Activated T-cell treated with anti-CD3 and anti-CD28 coated beads, Interleukin-2, amount 50 U/mL, for 24 hours (primary cell): ENCODE measurements at regions not wholly inside any gene's neighbourhood (a gene's known extent, or its start where the extent isn't known, plus 50 kb on each side); places are given as distances from the start of the nearest gene placed in this dataset.
A peak's percentile ranks its signal among the peaks of the same experiment; 100 is the strongest.

ENCODE experiments used
- DNase-seq: peaks from one replicate; pipeline ENCODE4 v3.0.0-alpha.2; 2020
- H3K27ac Mint-ChIP-seq: 2 replicates; pipeline ENCODE4 v1.8.0; 2020; ENCODE audit warnings: mild to moderate bottlenecking, mixed read lengths
- H3K27me3 Mint-ChIP-seq: 2 replicates; pipeline ENCODE4 v1.8.0; 2020; ENCODE audit warnings: mixed read lengths
- H3K36me3 Mint-ChIP-seq: 2 replicates; pipeline ENCODE4 v1.8.0; 2020; ENCODE audit warnings: low read depth, mixed read lengths
- H3K4me1 Mint-ChIP-seq: 2 replicates; pipeline ENCODE4 v1.8.0; 2020; ENCODE audit warnings: low read depth, mixed read lengths
- H3K4me3 Mint-ChIP-seq: 2 replicates; pipeline ENCODE4 v1.8.0; 2020; ENCODE audit warnings: mild to moderate bottlenecking, moderate library complexity, mixed read lengths
- H3K9me3 Mint-ChIP-seq: 2 replicates; pipeline ENCODE4 v1.8.0; 2020; ENCODE audit warnings: mixed read lengths

DNA sequence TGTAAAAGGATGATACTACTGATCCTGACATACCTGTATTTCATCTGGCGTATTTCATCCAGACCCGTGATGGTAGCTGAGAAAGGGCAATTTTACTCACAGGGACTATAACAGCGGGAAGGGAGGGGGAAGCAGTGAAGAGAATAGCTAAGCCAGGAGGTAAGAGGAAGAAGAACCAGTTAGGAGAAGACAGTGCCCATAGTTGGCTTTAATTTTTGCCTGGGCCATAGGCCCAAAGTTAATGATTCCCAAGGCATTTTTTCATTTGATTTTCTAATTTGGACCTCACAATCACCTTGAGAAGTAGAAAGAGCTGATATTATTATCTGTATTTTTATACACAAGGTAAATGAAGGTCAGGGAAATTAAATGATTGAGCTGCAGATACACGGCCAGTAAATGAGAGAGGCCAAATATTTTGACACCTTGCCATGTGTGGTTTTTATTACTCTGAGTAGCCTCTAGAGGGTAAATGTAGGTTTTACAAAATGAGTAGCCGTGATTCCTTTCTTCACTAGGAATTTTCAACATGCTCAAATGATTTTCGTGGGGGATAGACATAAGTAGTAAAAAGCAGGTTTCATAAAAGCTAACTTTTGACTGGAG lies 382.2 kb downstream of the FUT8 start:
- DNase-seq: no peak
- H3K4me1 Mint-ChIP-seq: no peaks in the 10 kb centered on the region
- H3K27ac Mint-ChIP-seq: no peak overlapping the region
- H3K9me3 Mint-ChIP-seq: no peaks in the 10 kb centered on the region
- H3K4me3 Mint-ChIP-seq: no peak overlapping the region
- no peaks in the 10 kb centered on the region for H3K27me3 Mint-ChIP-seq
- no peaks in the 10 kb centered on the region for H3K36me3 Mint-ChIP-seq

DNA sequence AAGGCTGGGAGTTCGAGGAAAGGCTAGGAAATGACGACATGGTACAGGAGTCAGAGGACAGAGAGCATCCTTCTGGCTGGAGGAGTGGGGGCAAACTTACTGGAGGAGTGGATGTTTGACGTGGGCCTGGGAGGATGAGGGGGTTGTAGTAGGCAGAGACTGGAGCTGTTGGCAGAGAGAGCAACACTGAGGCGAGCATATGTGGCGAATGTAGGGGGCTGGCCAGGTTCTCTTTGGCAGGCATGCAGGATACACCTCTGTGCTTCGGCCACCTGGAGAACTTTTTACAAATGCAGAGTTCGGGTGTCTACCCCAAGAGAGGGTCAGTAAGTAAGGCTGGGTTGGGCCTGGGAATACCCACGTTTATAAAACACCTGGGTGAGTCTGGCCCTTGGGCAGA lies 385.7 kb downstream of the FUT8 start:
- Mint-ChIP-seq H3K27ac (no peak overlapping the region), H3K36me3 (no peaks in the 10 kb centered on the region), H3K4me1 (no peaks in the 10 kb centered on the region), H3K9me3 (no peaks in the 10 kb centered on the region), H3K27me3 (no peaks in the 10 kb centered on the region), H3K4me3 (no peak overlapping the region)
- DNase-seq: no peak

DNA sequence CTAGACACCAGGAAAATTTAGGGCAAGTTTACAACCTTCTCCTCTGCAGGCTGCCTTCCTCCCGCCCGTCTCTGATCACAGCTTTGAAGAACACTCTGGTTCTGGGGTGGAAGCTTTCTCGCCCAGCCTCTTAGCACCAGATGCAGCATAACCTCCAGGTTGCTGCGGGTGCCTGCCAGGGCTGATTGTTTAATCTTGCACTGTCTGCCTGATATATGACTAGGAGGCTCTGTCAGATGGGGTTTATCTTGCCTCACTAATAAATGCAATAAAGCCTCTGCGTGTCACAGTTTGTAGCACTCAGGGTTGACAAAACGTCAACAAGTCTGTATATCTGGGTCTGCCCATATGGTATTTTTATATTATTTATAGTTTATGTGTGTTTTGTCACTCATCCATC lies 388.2 kb downstream of the FUT8 start:
- no peaks in the 10 kb centered on the region for H3K27me3 Mint-ChIP-seq
- H3K9me3 Mint-ChIP-seq: no peaks in the 10 kb centered on the region
- no peak for DNase-seq
- H3K36me3 Mint-ChIP-seq: no peaks in the 10 kb centered on the region
- no peaks in the 10 kb centered on the region for H3K4me1 Mint-ChIP-seq
- no peak overlapping the region for H3K27ac Mint-ChIP-seq
- no peak overlapping the region for H3K4me3 Mint-ChIP-seq

DNA sequence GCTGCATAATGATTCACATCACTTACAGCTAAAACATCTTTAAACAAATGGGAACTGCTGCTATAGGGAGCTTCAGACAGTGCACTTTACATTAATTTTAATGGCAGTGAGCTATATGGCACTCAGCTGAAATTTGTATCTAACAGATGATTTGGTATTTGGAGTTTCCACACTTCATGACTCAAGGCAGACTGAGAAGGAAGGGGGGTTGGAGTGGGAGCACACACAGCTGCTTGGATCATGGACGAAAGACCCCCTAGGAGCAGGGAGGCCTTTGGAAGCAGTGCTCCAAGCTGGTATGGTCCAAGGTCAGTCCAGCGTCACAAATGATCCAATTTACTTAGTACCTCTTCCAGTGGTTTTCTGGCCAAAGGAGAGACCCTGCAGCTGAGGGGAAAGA lies 389.7 kb downstream of the FUT8 start:
- Mint-ChIP-seq H3K4me1 (no peaks in the 10 kb centered on the region), H3K27ac (no peak overlapping the region), H3K27me3 (no peaks in the 10 kb centered on the region), H3K9me3 (no peaks in the 10 kb centered on the region), H3K36me3 (no peaks in the 10 kb centered on the region), H3K4me3 (no peak overlapping the region)
- DNase-seq: no peak

DNA sequence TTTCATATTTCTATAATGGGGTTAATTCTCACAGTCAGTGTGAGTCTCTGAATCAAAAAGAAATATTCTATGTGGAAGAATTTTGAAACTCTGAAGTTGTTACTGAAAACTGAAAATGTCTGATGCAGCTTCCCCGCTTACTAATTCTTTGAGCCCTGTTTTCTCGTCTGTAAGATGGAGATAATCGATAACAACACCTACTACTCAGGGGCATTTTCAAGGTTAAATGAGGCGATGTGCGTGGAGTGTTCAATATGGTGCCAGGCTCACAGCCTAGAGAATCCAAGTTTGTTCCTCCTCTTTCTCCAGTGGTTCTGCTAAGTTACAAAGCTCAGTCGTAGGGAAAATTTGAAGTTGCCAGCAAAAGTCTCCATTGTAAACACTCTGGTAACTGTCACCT lies 391.4 kb downstream of the FUT8 start:
- DNase-seq: no peak
- Mint-ChIP-seq H3K36me3 (no peaks in the 10 kb centered on the region), H3K27ac (peak overlapping the region; percentile 40), H3K9me3 (no peaks in the 10 kb centered on the region), H3K4me3 (no peak overlapping the region), H3K27me3 (no peaks in the 10 kb centered on the region), H3K4me1 (no peaks in the 10 kb centered on the region)

DNA sequence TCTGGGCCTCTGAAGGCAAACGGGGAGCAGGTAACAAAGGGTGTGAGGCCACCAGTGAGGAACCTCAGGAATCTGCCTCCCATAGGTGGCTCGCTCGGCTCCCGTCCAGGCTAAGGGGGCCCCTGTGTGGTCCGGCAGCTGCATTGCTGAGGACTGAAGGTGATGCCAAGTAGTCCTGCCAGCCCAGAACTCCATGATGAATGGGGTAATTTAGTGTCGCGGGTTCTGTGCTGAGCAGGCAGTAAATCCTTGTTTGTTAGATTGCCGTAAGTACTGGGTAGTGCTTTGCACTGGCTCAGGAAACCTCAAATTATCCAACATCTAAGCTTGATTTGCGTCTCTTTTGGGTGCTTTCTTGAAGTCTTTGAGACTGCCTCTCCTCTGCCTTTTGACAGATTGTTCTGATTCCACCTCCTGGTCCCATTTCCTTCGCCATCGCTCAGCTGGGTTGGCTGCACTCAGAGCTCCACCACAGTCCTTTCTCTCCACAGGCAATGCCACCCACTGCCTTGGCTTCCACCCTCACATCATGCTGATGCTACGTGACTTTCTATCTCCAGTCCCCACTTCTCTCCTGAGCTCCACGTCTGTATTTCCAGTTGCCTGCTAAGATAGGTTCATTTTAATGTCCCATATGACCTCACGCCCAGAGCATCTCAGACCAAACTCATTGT lies 392.0 kb downstream of the FUT8 start:
- H3K4me1 Mint-ChIP-seq: no peaks in the 10 kb centered on the region
- no peaks in the 10 kb centered on the region for H3K9me3 Mint-ChIP-seq
- no peak overlapping the region for H3K27ac Mint-ChIP-seq
- DNase-seq: no peak
- no peaks in the 10 kb centered on the region for H3K27me3 Mint-ChIP-seq
- H3K4me3 Mint-ChIP-seq: no peak overlapping the region
- no peaks in the 10 kb centered on the region for H3K36me3 Mint-ChIP-seq

DNA sequence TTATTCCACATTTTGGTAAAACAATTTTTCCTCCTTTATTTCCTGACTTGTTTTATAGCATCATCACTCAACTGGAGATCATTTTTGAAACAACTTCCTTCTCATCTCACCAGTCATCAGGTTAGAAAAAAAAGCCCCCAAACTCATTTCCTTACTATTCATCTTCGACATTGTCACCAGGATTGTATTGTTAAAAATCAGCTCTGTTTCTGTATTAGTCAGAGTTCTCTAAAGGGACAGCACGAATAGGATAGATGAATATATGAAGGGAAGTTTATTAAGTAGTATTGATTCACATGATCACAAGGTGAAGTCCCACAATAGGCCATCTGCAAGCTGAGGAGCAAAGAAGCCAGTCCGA lies 392.6 kb downstream of the FUT8 start:
- DNase-seq: no peak
- Mint-ChIP-seq H3K36me3 (no peaks in the 10 kb centered on the region), H3K4me1 (no peaks in the 10 kb centered on the region), H3K27ac (no peak overlapping the region), H3K27me3 (no peaks in the 10 kb centered on the region), H3K9me3 (no peaks in the 10 kb centered on the region), H3K4me3 (no peak overlapping the region)

DNA sequence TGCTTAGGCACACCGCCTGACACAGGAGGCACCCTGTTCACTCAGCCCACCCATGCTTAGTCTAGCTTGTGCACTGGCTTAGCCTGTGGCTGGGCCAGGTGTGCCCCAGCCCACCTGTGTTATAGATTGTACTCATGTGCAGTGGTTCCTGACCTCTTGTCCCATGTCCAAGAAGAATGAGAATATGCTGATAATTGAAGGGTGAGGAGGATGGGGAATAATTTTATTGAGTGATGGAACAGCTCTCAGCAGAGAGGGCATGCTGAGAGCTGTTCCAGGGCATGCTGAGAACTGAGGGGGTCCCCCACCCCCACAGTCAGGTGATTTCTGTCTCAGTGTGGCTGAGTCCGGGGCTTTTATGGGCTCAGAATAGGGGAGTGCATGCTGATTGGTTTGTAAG lies 395.9 kb downstream of the FUT8 start:
- H3K9me3 Mint-ChIP-seq: no peaks in the 10 kb centered on the region
- H3K4me1 Mint-ChIP-seq: no peaks in the 10 kb centered on the region
- H3K27ac Mint-ChIP-seq: no peak overlapping the region
- DNase-seq: no peak
- no peak overlapping the region for H3K4me3 Mint-ChIP-seq
- H3K36me3 Mint-ChIP-seq: no peaks in the 10 kb centered on the region
- H3K27me3 Mint-ChIP-seq: no peaks in the 10 kb centered on the region

DNA sequence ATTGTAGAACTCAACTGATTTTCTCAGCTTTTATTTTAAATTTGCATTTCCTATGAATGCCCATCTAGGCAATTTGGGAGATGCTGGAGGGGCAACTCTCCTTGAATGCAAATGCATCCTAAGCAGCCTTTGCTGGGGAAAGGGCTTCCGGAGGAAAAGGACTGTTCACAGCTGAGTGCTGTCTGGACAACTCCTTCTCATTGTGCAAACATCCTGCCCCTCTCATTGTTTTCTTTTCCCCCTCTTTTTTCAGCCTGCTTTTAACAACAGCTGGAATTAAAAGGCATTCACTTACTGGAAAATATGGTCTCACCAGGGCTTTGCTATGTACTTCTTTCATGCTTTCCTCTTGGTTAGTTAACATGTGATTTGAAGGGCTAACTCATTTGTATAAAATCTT lies 397.8 kb downstream of the FUT8 start:
- no peaks in the 10 kb centered on the region for H3K9me3 Mint-ChIP-seq
- DNase-seq: no peak
- H3K4me1 Mint-ChIP-seq: no peaks in the 10 kb centered on the region
- no peak overlapping the region for H3K27ac Mint-ChIP-seq
- no peak overlapping the region for H3K4me3 Mint-ChIP-seq
- no peaks in the 10 kb centered on the region for H3K27me3 Mint-ChIP-seq
- no peaks in the 10 kb centered on the region for H3K36me3 Mint-ChIP-seq

DNA sequence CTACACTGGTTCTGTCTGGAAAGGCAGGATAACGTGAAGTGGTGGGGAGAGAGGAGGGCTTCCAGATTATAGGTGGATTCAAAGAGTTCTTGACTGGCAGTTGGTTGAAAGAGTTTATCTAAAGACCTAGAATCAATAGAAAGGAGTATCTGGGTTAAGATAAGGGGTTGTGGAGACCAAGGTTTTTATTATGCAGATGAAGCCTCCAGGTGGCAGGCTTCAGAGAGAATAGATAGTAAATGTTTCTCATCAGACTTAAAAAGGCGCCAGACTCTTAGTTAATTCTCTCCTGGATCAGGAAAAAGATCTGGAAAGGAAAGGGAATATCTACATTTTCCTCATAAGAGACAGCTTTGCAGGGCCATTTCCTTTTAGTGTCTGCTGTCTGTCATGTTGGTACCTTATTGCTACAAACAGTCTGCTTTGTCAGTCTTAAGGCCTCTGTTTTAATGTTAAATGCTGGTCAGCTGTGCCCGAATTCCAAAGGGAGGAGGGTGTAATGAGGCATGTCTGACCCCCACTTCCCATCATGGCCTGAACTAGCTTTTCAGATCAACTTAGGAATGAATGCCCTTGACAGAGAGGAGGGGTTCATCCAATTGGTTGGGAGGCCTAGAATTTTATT lies 401.3 kb downstream of the FUT8 start:
- H3K4me3 Mint-ChIP-seq: no peak overlapping the region

DNA sequence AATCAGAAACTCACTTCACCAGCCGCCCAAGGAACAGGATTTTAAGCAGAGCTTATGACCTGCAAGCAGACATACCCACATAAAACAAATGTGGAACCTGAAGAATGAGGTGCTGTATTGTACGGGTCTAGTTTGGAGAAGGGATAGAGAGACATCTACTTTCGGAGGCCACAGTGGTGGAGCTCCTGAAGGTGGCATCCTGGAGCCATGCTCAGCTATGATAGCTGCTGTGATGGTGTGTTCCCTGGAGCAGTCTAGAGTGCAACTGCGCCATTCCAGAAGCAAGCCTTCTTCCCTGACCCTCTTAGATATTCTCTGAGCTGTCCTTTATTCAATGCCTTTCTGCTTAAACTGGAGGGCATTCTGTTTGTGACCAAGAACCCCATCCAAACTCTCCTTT lies 402.6 kb downstream of the FUT8 start:
- Mint-ChIP-seq H3K36me3 (no peaks in the 10 kb centered on the region), H3K4me1 (no peaks in the 10 kb centered on the region), H3K27ac (no peak overlapping the region), H3K4me3 (no peak overlapping the region), H3K9me3 (no peaks in the 10 kb centered on the region), H3K27me3 (no peaks in the 10 kb centered on the region)
- no peak for DNase-seq

More for the DNA sequence above, 401.3 kb downstream of the FUT8 start:
- Mint-ChIP-seq H3K9me3 (no peaks in the 10 kb centered on the region), H3K27me3 (no peaks in the 10 kb centered on the region), H3K36me3 (no peaks in the 10 kb centered on the region), H3K4me1 (no peaks in the 10 kb centered on the region), H3K27ac (no peak overlapping the region)
- no peak for DNase-seq

DNA sequence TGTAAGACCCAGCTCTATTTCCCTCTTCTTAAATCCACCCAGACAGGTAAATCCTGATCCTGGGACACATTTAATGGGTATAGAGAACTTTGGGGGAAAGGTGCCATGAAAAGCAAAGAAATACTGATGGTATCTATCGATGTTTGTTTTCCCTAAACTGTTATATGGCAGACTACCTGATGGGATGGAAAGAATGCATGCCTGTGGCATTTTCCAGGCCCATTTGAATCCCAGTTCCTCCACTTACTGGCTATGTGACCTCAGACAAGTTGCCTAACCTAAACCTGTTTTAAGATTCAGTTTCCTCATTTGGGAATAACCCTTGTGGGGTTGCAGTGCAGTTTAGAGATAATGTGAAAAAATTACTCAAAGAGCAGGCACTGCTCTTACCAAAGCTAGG lies 404.5 kb downstream of the FUT8 start:
- H3K27me3 Mint-ChIP-seq: no peaks in the 10 kb centered on the region
- H3K27ac Mint-ChIP-seq: no peak overlapping the region
- DNase-seq: no peak
- H3K36me3 Mint-ChIP-seq: no peaks in the 10 kb centered on the region
- no peaks in the 10 kb centered on the region for H3K4me1 Mint-ChIP-seq
- no peaks in the 10 kb centered on the region for H3K9me3 Mint-ChIP-seq
- no peak overlapping the region for H3K4me3 Mint-ChIP-seq

DNA sequence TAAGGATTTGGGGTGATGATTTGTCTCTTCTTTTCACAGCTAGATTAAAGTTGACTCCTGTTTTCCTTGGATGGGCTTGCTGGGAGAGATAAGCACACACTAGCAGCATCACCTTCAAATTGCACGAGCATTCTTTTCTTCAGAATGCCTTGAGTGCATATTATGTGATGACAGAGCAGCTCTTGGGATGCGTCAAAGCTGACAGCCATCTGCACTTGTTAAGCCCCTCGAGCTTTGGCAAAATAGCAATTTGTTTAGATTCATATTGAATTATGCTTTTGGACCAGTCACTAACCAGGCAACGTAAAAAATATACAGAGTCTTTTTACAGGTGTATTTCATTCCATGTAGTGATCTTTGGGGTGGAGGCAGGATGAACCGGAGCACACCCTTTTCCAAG lies 407.0 kb downstream of the FUT8 start:
- H3K27me3 Mint-ChIP-seq: no peaks in the 10 kb centered on the region
- H3K9me3 Mint-ChIP-seq: no peaks in the 10 kb centered on the region
- H3K4me3 Mint-ChIP-seq: no peak overlapping the region
- H3K4me1 Mint-ChIP-seq: peaks cover 4% of the 10 kb centered on the region
- no peaks in the 10 kb centered on the region for H3K36me3 Mint-ChIP-seq
- no peak for DNase-seq
- H3K27ac Mint-ChIP-seq: no peak overlapping the region

DNA sequence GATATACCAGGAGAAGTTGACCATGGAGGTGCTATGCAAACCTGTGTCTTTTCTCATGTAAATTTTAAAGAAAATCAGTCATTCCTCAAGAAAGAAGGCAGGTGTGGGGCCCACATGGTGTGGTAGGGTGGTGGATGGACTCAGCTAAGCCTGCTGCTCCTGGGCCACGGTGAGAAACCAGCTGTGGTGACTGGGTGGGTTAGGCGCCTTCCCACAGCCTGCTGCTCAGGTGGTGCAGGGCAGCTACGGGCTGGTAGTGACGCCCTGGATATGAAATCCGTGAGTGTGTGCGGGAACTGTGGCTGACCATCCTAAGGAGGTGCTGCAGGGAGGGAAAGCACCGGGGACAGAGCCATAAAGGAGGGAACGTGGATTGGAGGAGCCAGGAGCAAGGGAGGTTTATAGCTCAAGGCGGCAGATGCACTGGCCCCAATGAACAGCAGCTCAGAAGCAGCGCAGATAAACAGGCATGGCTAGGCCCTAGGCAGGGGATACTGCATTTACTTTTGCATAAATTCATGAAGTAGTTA lies 408.8 kb downstream of the FUT8 start:
- no peaks in the 10 kb centered on the region for H3K9me3 Mint-ChIP-seq
- H3K4me3 Mint-ChIP-seq: no peak overlapping the region
- no peaks in the 10 kb centered on the region for H3K36me3 Mint-ChIP-seq
- H3K27ac Mint-ChIP-seq: no peak overlapping the region
- DNase-seq: no peak
- H3K4me1 Mint-ChIP-seq: peaks cover 7% of the 10 kb centered on the region
- H3K27me3 Mint-ChIP-seq: no peaks in the 10 kb centered on the region

DNA sequence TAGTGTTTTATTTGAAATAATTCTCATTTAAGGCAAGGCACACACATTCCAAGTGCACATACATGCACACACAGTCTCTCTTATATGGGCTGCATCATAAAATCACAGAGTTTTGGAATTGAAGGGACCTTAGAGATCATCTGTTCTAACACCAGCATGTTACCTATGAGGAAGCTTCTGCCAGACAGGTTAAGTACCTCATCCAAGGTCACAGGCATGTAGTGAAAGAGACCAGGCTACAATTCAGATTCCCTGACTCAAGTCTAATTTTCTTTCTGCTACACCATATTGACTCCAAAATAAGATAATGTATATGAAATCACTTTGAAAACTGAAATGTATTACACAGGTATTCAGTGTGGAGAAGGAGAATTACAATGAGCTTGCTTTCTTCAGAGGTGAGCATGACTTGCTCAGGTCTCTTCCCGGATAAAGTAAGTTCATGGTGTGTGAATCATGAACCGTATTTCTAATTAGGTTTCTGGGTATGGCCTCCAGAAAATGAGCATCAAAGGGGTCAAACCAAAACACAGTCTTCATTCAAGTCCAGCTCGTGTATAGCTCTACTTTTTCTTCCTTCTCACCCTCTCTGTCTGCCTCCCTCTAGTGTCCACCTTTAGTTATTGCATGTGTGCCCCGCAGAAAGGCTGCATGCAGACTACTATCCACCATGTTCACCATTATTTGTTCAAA lies 411.9 kb downstream of the FUT8 start:
- Mint-ChIP-seq H3K9me3 (no peaks in the 10 kb centered on the region), H3K27ac (no peak overlapping the region), H3K36me3 (no peaks in the 10 kb centered on the region), H3K4me3 (no peak overlapping the region), H3K4me1 (peaks cover 7% of the 10 kb centered on the region), H3K27me3 (no peaks in the 10 kb centered on the region)
- DNase-seq: peak; percentile 53
